ENCODE measurements at regions not wholly inside any gene's neighbourhood (a gene's known extent, or its start where the extent isn't known, plus 50 kb on each side); places are given as distances from the start of the nearest gene placed in this dataset.

GRCh38 chr10:2279711-2280110 is 542.4 kb upstream of the ADARB2 start:
- no peak for TF ChIP-seq CTCF (conservative IDR thresholded peaks at IDR 0.05; ENCODE audit: low read depth in 2 of 2)
- no peak for TF ChIP-seq EZH2 (IDR thresholded peaks at IDR 0.05; ENCODE audit: low read depth, unreplicated experiment)
- no peak for TF ChIP-seq POLR2AphosphoS5 (IDR thresholded peaks at IDR 0.05; ENCODE audit: low read depth)
- no peak for TF ChIP-seq NANOG (IDR thresholded peaks at IDR 0.05; ENCODE audit: borderline replicate concordance)
- no peak for TF ChIP-seq ETS1 (IDR thresholded peaks at IDR 0.05)
- TF ChIP-seq STAT1 (IDR thresholded peaks at IDR 0.05; ENCODE audit: unreplicated experiment): no peak
- no peak for TF ChIP-seq EZH2phosphoT487 (IDR thresholded peaks at IDR 0.05; ENCODE audit: unreplicated experiment)
- TF ChIP-seq REST (IDR thresholded peaks at IDR 0.05; ENCODE audit: unreplicated experiment): no peak
